H1 (cell line): ENCODE measurements at regions not wholly inside any gene's neighbourhood (a gene's known extent, or its start where the extent isn't known, plus 50 kb on each side); places are given as distances from the start of the nearest gene placed in this dataset.

Experiments used
- CTCF ChIA-PET: fragments of 300-600 bp; sonication (Branson Sonifier 250); formaldehyde crosslinking; loops from one replicate; lab custom pipeline; 2021; ENCODE audit not compliant: partially characterized antibody; lab: Charles Lee
- POLR2A ChIA-PET: fragments of 300-600 bp; sonication (Branson Sonifier 250); formaldehyde crosslinking; loops from one replicate; lab custom pipeline; 2021; ENCODE audit warnings: inconsistent platforms; ENCODE audit not compliant: partially characterized antibody; lab: Charles Lee
- DNase-seq, 2 experiments: peaks; one replicate each; pipeline versions ENCODE4 v3.0.0 to v3.0.0-alpha.2; 2010 to 2022; ENCODE audit warnings: low spot score in 2 of 2, low read depth in 1 of 2, mixed read lengths in 1 of 2
- FAIRE-seq: peaks from 2 replicates; lab custom pipeline; 2011; peaks lifted over from hg19 to GRCh38; lab: Jason Lieb, UNC
- H2AFZ ChIP-seq: 2 replicates; pipeline ENCODE4 v1.8.1; 2012; ENCODE audit warnings: low read length, inconsistent platforms
- H2AK5ac ChIP-seq: 2 replicates; pipeline ENCODE4 v1.6.1; 2013; ENCODE audit warnings: low read depth, low read length
- H2BK120ac ChIP-seq: replicated peaks from 2 replicates; pipeline ENCODE3; 2013; ENCODE audit warnings: low read depth, low read length, inconsistent platforms
- H2BK12ac ChIP-seq: 2 replicates; pipeline ENCODE4 v1.6.1; 2013; ENCODE audit warnings: low read depth, low read length
- H2BK15ac ChIP-seq: 2 replicates; pipeline ENCODE4 v1.6.1; 2013; ENCODE audit warnings: low read length
- H2BK20ac ChIP-seq: 2 replicates; pipeline ENCODE4 v1.6.1; 2013; ENCODE audit warnings: low read length
- H2BK5ac ChIP-seq: 2 replicates; pipeline ENCODE4 v1.6.1; 2013; ENCODE audit warnings: low read depth, low read length
- H3K14ac ChIP-seq: 2 replicates; pipeline ENCODE4 v1.6.1; 2013; ENCODE audit warnings: inconsistent platforms; ENCODE audit not compliant: insufficient read length
- H3K18ac ChIP-seq: 2 replicates; pipeline ENCODE4 v1.6.1; 2013; ENCODE audit warnings: low read length; ENCODE audit errors: extremely low read depth
- H3K23ac ChIP-seq: 2 replicates; pipeline ENCODE4 v1.6.1; 2013; ENCODE audit warnings: inconsistent platforms; ENCODE audit not compliant: insufficient read length
- H3K23me2 ChIP-seq: 2 replicates; pipeline ENCODE4 v1.6.1; 2013; ENCODE audit warnings: low read depth, low read length
- H3K27ac ChIP-seq: 2 replicates; pipeline ENCODE4 v1.6.1; 2011; ENCODE audit warnings: low read depth, low read length, inconsistent platforms
- H3K27me3 ChIP-seq, 4 experiments: replicated peaks in 1 of 4; 1 replicate in 1 of 4; 2 replicates in 3 of 4; pipeline versions ENCODE4 v1.6.1 to v1.8.1; 2011 to 2013; ENCODE audit warnings: low read length in 3 of 4, mild to moderate bottlenecking in 3 of 4, inconsistent platforms in 2 of 4, mixed read lengths in 2 of 4, moderate library complexity in 1 of 4; ENCODE audit not compliant: control insufficient read depth in 3 of 4, insufficient read depth in 3 of 4; ENCODE audit errors: extremely low read depth in 1 of 4
- H3K36me3 ChIP-seq, 4 experiments: 2 replicates each; pipeline versions ENCODE4 v1.6.1 to v1.8.1; 2011 to 2013; ENCODE audit warnings: mild to moderate bottlenecking in 4 of 4, low read length in 3 of 4, moderate library complexity in 2 of 4, control low read depth in 1 of 4, inconsistent platforms in 1 of 4; ENCODE audit not compliant: insufficient read depth in 4 of 4, control insufficient read depth in 2 of 4
- H3K4ac ChIP-seq: replicated peaks from 2 replicates; pipeline ENCODE3; 2013; ENCODE audit warnings: low read length, low read depth, mixed read lengths, inconsistent platforms; ENCODE audit not compliant: insufficient read length
- H3K4me1 ChIP-seq, 4 experiments: replicated peaks in 1 of 4; 1 replicate in 1 of 4; 2 replicates in 3 of 4; pipeline versions ENCODE4 v1.6.1 to v1.8.1; 2011 to 2013; ENCODE audit warnings: low read length in 3 of 4, inconsistent platforms in 2 of 4, mixed read lengths in 1 of 4; ENCODE audit not compliant: insufficient read depth in 4 of 4, control insufficient read depth in 3 of 4
- H3K4me2 ChIP-seq, 2 experiments: 2 replicates each; pipeline versions ENCODE4 v1.6.1 to v1.8.1; 2011 to 2013; ENCODE audit warnings: low read depth in 2 of 2, low read length in 2 of 2, control low read depth in 1 of 2, inconsistent platforms in 1 of 2, mild to moderate bottlenecking in 1 of 2; ENCODE audit not compliant: insufficient read depth in 1 of 2
- H3K4me3 ChIP-seq, 4 experiments: fragments of 200-600, 300-600 bp in 1 of 4; sonication (generic), shearing (Covaris generic), sonication (Bioruptor Twin) in 1 of 4; 2 replicates each; pipeline versions ENCODE4 v1.5.1 to v1.8.1; 2011 to 2016; ENCODE audit warnings: low read length in 4 of 4, low read depth in 3 of 4, control low read depth in 2 of 4, inconsistent platforms in 2 of 4, mild to moderate bottlenecking in 2 of 4, mixed read lengths in 1 of 4, moderate library complexity in 1 of 4; ENCODE audit not compliant: insufficient read depth in 2 of 4; ENCODE audit errors: extremely low read depth in 1 of 4
- H3K56ac ChIP-seq: replicated peaks from 2 replicates; pipeline ENCODE3; 2013; ENCODE audit warnings: low read depth, mild to moderate bottlenecking, mixed read lengths, low read length, inconsistent platforms; ENCODE audit not compliant: insufficient read length
- H3K79me1 ChIP-seq: 2 replicates; pipeline ENCODE4 v1.6.1; 2013; ENCODE audit warnings: low read depth, low read length, control low read depth
- H3K79me2 ChIP-seq, 2 experiments: 2 replicates each; pipeline versions ENCODE4 v1.6.1 to v1.8.1; 2012 to 2013; ENCODE audit warnings: low read length in 2 of 2, mild to moderate bottlenecking in 2 of 2, inconsistent platforms in 1 of 2; ENCODE audit not compliant: insufficient read depth in 2 of 2, control insufficient read depth in 1 of 2
- H3K9ac ChIP-seq, 4 experiments: replicated peaks in 1 of 4; 1 replicate in 1 of 4; 2 replicates in 3 of 4; pipeline versions ENCODE4 v1.6.1 to v1.8.1; 2011 to 2013; ENCODE audit warnings: low read depth in 3 of 4, low read length in 3 of 4, control low read depth in 2 of 4, mild to moderate bottlenecking in 2 of 4, moderate library complexity in 2 of 4, inconsistent platforms in 1 of 4; ENCODE audit errors: extremely low read depth in 1 of 4
- H3K9me3 ChIP-seq, 2 experiments: 2 replicates each; pipeline versions ENCODE4 v1.6.1 to v1.8.1; 2012 to 2013; ENCODE audit warnings: mild to moderate bottlenecking in 2 of 2, moderate library complexity in 2 of 2, control low read depth in 1 of 2, inconsistent platforms in 1 of 2, low read depth in 1 of 2, low read length in 1 of 2, mixed read lengths in 1 of 2; ENCODE audit not compliant: insufficient read depth in 2 of 2
- H4K20me1 ChIP-seq, 2 experiments: replicated peaks in 1 of 2; 2 replicates each; pipeline versions ENCODE3 to v1.8.1; 2011 to 2013; ENCODE audit warnings: inconsistent platforms in 2 of 2, low read length in 2 of 2, mild to moderate bottlenecking in 1 of 2; ENCODE audit not compliant: insufficient read depth in 2 of 2, control insufficient read depth in 1 of 2
- H4K5ac ChIP-seq: 2 replicates; pipeline ENCODE4 v1.6.1; 2013; ENCODE audit warnings: low read length, low read depth, mixed read lengths, inconsistent platforms; ENCODE audit not compliant: insufficient read length
- H4K8ac ChIP-seq: 2 replicates; pipeline ENCODE4 v1.8.0; 2013; ENCODE audit warnings: mild to moderate bottlenecking, moderate library complexity, low read length, inconsistent platforms; ENCODE audit not compliant: insufficient read depth; ENCODE audit errors: extremely low read depth
- H4K91ac ChIP-seq: replicated peaks from 2 replicates; pipeline ENCODE3; 2013; ENCODE audit warnings: low read length, mixed read lengths, inconsistent platforms; ENCODE audit not compliant: insufficient read length
- GTF2F1 ChIP-seq: IDR thresholded peaks from 2 replicates; pipeline ENCODE4 v1.6.1; 2012; ENCODE audit warnings: low read depth, low read length, improper control_type of control experiment, borderline replicate concordance
- RAD21 ChIP-seq, 2 experiments: IDR thresholded peaks in 1 of 2; conservative IDR thresholded peaks in 1 of 2; 2 replicates each; pipeline ENCODE4 v1.6.1; 2011; ENCODE audit warnings: low read depth in 2 of 2, low read length in 2 of 2, improper control_type of control experiment in 1 of 2, inconsistent platforms in 1 of 2, mild to moderate bottlenecking in 1 of 2, moderate library complexity in 1 of 2
- SRF ChIP-seq: IDR thresholded peaks from 2 replicates; pipeline ENCODE4 v1.6.1; 2011; ENCODE audit warnings: mild to moderate bottlenecking, low read depth, low read length, moderate library complexity
- WGBS, 2 experiments: shearing (Covaris generic) in 1 of 2; methylation state at CpG; one replicate each; pipeline versions ENCODE4 v1.1.6 to v1.1.7; 2013 to 2015; ENCODE audit warnings: low lambda C conversion rate in 2 of 2, mixed read lengths in 2 of 2, inconsistent platforms in 1 of 2, low coverage in 1 of 2, missing lambda C conversion rate in 1 of 2; ENCODE audit not compliant: insufficient replicate concordance in 2 of 2, insufficient coverage in 1 of 2, insufficient read length in 1 of 2; ENCODE audit errors: extremely low coverage in 1 of 2, missing lambda C conversion rate in 1 of 2; 5-methylcytosine and 5-hydroxymethylcytosine counted together
- TF ChIP-seq, protein P1 (sequence below), 3 experiments: IDR thresholded peaks; 1 replicate in 2 of 3; 2 replicates in 1 of 3; pipeline versions ENCODE4 v1.5.1 to v1.6.1; 2011; ENCODE audit warnings: low read length in 3 of 3, mild to moderate bottlenecking in 3 of 3, inconsistent platforms in 2 of 3, low read depth in 1 of 3, moderate library complexity in 1 of 3; ENCODE audit not compliant: insufficient read depth in 1 of 3; ENCODE audit errors: control extremely low read depth in 1 of 3

DNA sequence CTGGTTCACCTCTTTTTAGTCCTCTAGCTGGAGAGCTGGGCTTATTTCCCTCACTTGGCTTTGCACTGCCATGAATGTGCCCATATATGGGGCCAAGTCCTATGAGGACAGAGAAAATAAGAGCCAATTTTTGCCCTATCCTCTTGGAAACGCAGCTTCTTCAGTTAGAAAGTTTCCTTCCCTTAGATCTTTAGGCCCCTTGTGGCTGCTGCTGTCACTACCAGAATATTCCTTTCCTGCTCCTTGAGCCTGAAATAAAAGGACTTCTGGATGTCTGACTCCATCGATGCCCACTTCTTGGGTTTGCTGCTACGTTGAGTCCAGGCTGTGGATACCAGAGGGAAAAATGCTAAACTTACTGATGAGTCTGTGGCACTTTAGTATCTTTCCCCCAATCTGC lies 487.1 kb downstream of the GRIN2A start:
- no peak overlapping the region for H2AFZ ChIP-seq
- H3K27ac ChIP-seq: no peak overlapping the region
- H3K23ac ChIP-seq: no peak overlapping the region
- no peak overlapping the region for H2AK5ac ChIP-seq
- H2BK12ac ChIP-seq: no peak overlapping the region
- no peak overlapping the region for H2BK20ac ChIP-seq
- no peak overlapping the region for H4K8ac ChIP-seq
- H3K56ac ChIP-seq: no peak overlapping the region
- H3K4ac ChIP-seq: no peak overlapping the region
- POLR2A ChIA-PET: interaction anchor here (1.7 to 4.3 kb wide), 2 partner anchors 14 to 30 kb away, joined by 3 to 22 read pairs; no protein-coding TSS in a partner anchor
- no peak overlapping the region for H2BK15ac ChIP-seq
- no peak overlapping the region for H3K9ac ChIP-seq
- no peak overlapping the region for H3K14ac ChIP-seq
- H3K9me3 ChIP-seq: no peaks in the 10 kb centered on the region
- H3K79me2 ChIP-seq: peaks cover 0 to 57% of the 10 kb centered on the region in 2 experiments; a peak in 3 of 4 replicates
- H3K27me3 ChIP-seq: no peaks in the 10 kb centered on the region
- TF ChIP-seq RAD21 (IDR thresholded peaks at IDR 0.05 in 1 of 2, conservative IDR thresholded peaks at IDR 0.05 in 1 of 2; ENCODE audit: low read depth in 2 of 2, low read length in 2 of 2) (peak in 1 of 2 experiments; percentile 42; a peak in 2 of 4 replicates), SRF (0 out of 2 replicates have a peak, but pooled peaks have one; percentile 31), GTF2F1 (no peak)
- TF ChIP-seq, protein P1, sequence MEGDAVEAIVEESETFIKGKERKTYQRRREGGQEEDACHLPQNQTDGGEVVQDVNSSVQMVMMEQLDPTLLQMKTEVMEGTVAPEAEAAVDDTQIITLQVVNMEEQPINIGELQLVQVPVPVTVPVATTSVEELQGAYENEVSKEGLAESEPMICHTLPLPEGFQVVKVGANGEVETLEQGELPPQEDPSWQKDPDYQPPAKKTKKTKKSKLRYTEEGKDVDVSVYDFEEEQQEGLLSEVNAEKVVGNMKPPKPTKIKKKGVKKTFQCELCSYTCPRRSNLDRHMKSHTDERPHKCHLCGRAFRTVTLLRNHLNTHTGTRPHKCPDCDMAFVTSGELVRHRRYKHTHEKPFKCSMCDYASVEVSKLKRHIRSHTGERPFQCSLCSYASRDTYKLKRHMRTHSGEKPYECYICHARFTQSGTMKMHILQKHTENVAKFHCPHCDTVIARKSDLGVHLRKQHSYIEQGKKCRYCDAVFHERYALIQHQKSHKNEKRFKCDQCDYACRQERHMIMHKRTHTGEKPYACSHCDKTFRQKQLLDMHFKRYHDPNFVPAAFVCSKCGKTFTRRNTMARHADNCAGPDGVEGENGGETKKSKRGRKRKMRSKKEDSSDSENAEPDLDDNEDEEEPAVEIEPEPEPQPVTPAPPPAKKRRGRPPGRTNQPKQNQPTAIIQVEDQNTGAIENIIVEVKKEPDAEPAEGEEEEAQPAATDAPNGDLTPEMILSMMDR (IDR thresholded peaks at IDR 0.05; ENCODE audit: control extremely low read depth in 1 of 3, insufficient read depth in 1 of 3, low read depth in 1 of 3, low read length in 3 of 3): peak in 2 of 3 experiments; percentile 37 to 39; a peak in 3 of 4 replicates
- no peak for DNase-seq
- peaks cover 0 to 2% of the 10 kb centered on the region in 2 experiments for H4K20me1 ChIP-seq
- H4K5ac ChIP-seq: no peak overlapping the region
- H2BK5ac ChIP-seq: no peak overlapping the region
- FAIRE-seq: no peak
- no peak overlapping the region for H2BK120ac ChIP-seq
- H4K91ac ChIP-seq: no peak overlapping the region
- no peaks in the 10 kb centered on the region; a peak in 1 of 8 replicates for H3K36me3 ChIP-seq
- no peaks in the 10 kb centered on the region for H3K79me1 ChIP-seq
- H3K4me1 ChIP-seq: peaks cover 0 to 6% (median 0%) of the 10 kb centered on the region in 4 experiments; a peak in 1 of 7 replicates
- H3K23me2 ChIP-seq: no peaks in the 10 kb centered on the region
- H3K18ac ChIP-seq: no peak overlapping the region
- CTCF ChIA-PET: interaction anchor here (0.6 to 3.1 kb wide), 26 partner anchors 10 to 562 kb away, joined by 3 to 19 read pairs (median 4); partner anchors contain the start of gene GRIN2A
- WGBS, 2 experiments: 84% methylated on average over 3 of the region's 3 CpGs; no CpG with 5 or more reads in 1 of the 2 experiments
- H3K4me2 ChIP-seq: no peak overlapping the region
- H3K4me3 ChIP-seq: no peak overlapping the region
